GM18861 (cell line): ENCODE measurements at regions not wholly inside any gene's neighbourhood (a gene's known extent, or its start where the extent isn't known, plus 50 kb on each side); places are given as distances from the start of the nearest gene placed in this dataset.
"Not testable (repeated sequence)": the region's sequence is repeated elsewhere in the genome, so short reads cannot be mapped to it uniquely, and the experiment has no call there.

Experiments used
- ATAC-seq: cut with Tn5 transposase; IDR thresholded peaks from one replicate; pipeline ENCODE4 v1.9.1; 2021; ENCODE audit not compliant: unreplicated experiment

- not testable (repeated sequence) for ATAC-seq
Observed at GRCh38 chr21:5975719-5976118, 4545.7 kb upstream of the TPTE start.

- not testable (repeated sequence) for ATAC-seq
Observed at GRCh38 chr21:5997586-5997985, 4523.8 kb upstream of the TPTE start.

DNA sequence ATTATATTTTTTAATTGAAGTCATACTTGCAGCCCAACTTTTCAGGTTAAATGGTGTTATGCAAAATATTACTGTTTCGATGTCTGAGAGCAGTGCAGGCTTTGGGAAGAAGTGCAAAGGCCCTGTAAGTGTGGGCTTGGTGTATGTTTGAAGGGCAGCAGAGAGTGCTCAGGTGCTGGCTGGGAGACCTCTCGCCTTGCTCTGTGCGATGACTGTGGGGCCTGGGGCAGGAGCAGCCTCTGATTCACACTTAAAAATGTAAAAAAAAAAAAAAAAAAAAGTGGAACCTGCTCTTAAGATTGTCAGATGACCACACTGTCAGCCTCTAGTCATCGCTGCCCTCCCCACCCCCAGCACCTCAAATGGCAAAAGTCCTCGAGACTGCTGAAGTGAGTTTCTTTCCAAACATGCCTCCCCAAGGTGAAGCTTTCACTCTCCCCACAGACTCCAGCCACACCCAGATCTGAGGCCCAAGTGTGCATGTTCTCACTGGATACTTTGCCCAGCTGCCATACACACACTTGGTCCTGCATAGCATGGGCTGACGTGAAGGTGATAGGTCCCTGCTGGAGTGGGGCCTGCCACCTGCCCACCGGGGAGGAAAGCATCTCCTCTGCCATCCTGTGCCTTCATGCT is 4505.8 kb upstream of the TPTE start:
- not testable (repeated sequence) for ATAC-seq

DNA sequence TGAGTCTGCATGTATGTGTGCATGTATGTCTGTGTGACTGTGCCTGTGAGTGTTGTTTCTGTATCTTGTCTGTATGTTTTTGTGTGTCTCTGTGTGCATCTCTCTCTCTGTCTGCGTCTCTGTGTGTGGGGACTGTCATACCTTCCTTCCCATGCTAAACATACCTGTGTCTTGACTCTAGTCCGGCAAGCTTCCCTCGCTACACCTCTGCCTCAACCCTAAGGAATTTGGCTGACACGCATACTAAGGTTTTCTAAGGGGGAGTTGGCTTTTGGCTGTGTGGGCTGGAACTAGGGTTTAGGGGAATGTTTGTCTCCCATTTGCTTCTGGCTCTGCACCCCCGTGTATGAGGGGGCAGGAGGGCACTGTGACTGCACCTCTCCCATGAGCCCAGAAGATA is 4500.9 kb upstream of the TPTE start:
- not testable (repeated sequence) for ATAC-seq

DNA sequence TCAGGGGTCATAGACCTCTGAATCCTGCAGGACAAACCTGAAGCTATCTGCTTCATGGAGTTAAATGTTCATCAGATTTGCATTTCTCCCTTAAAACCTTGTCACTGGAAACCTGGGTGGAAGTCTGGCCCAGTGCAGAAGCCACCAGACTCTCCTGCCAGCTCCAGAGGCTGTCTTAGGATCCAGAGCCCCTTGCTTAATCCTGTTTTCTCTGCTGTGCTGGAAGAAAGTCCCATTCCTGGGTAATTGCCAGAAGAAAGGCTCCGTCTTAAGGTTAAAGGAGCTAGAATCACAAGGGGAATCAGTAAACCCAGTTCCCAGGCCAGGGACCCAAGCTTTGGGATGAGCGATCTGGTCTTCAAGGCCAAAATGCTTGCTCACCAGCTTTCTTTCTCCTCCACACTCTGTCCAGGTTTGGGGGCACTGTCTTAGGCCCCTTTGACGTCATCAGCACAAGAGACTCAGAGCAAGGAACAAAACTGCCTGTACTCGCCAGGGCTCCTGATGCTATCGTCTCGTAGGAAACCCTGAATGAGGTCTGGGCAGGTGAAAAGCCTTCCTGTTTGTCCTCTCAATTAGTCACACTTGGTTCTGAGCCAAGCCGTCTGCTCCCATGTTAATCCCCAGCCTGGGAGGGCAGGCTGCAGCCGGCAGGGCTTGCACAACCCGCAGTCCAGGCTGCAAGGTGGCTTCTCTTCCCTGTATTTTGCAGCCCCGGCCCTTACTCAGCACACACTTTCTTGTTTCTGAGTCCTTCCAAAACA is 4500.2 kb upstream of the TPTE start:
- not testable (repeated sequence) for ATAC-seq

DNA sequence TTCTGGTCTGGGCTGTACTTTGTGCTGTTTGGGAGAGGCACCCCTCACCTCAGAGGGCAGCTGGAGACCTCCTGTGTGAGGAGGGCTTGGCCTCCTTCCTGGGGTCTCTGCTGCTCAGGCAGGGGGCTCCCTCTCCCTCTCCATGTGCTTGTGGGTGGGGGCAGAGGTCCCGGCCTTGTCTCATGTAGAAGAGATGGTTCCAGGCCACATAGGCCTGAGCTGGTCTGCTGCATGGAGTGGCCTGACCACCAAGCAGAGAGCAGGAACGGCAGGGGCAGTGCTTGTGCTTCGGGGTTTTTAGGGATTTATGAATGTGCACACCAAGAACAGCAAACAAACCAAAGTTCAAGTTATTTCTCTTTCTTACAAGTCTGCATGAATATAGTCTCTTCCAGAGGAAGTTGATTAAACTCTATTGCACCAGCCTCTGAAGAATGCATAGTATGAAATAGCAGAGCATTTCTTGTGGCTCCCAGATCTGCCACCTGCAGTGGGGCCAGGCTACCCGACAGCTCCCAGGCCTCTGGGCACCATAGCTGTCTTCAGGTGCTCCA is 4499.6 kb upstream of the TPTE start:
- not testable (repeated sequence) for ATAC-seq

DNA sequence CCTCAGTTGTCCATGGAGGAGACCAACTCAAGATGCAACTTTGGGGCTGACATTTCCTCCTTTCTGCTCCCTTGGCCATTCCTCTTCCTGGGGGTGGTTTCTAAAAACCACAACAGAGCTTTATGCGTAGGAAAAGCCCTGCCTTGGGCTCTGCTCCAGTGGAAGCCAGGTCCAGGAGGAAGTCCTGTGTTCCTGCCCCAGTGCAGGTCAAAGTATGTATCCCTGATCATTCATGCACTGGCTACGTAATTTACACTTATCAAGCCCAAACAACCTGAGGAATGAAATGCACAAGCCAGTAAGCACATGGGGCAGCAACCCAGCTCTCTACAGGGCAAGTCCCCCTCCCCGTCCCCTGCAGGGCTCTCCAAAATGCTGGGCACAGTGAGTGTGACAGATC is 4498.1 kb upstream of the TPTE start:
- not testable (repeated sequence) for ATAC-seq

DNA sequence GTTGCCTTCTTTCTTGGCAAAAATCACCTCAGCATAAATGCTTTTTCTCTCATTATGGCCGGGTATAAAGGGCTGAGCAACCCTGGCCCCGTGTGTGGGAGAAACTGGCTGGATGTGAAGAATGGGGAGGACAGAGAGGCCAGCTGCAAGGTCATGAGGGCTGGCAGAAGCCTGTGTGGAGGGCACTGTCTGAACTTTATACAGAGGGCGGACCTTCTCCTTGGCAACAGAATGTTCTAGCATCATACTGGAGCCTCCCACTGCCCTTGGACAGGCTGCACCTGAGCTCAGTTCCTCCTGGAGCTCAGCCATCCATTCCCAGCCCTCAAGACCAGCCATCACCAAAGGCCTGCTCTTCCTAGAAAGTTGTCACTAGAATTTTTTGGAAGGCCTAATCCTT is 4496.2 kb upstream of the TPTE start:
- not testable (repeated sequence) for ATAC-seq

- ATAC-seq = not testable (repeated sequence)
Observed at GRCh38 chr21:6027497-6027896, 4493.9 kb upstream of the TPTE start.

- not testable (repeated sequence) for ATAC-seq
Observed at GRCh38 chr21:6034124-6034678, 4487.2 kb upstream of the TPTE start.

- not testable (repeated sequence) for ATAC-seq
Observed at GRCh38 chr21:6034820-6035473, 4486.4 kb upstream of the TPTE start.

DNA sequence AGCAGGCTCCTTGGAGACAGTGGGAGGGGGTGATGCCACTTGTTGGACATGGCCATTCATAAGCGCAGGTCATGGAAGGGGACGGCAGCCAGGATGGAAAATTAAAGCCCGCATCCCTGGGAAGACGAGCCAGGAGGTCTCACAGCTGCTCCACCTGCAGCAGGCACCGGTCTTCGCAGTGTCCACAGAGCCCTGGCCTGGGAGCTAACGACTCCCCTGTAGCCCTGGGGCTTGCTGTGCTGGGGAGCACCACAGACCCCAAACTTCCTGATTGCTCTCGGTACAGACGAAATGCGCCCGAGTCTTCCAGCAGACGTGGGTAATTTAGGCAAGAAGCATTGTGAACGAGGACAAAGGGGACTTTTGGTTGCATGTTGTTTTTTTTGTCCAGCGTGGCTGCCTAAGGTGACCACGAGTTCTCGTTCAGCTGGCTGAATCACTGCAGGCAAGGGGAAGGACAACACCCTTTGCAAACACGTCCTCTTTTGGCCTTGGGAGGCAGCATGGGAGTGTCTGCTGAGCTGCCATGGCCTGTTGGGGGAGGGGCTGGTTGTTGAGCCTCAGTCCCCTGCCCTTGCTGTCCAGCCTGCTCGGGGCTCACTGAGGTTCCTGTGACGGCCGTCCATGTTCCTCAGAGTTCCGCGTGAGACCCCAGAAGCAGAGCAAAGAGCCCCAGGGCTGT is 4485.8 kb upstream of the TPTE start:
- ATAC-seq = not testable (repeated sequence)

DNA sequence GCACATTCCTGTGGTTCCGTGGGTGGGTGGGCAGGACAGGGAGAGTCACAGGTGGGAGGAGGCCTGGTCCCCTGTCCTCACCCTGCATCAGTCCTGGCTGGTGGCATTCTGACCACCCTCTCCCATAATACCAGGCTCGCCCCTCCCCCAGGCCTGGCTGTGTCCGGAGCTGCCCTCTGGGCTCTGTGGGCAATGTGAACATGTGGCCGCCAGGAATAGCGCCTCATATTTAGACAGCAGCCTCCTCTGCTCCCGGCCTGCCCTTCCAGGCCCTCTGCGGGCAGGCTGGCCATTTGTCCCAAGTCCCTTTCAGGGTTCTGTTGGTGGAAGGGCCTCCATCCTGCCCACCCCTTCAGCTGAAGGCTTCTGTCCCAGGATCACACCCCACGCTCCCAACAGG is 4482.2 kb upstream of the TPTE start:
- ATAC-seq = not testable (repeated sequence)

DNA sequence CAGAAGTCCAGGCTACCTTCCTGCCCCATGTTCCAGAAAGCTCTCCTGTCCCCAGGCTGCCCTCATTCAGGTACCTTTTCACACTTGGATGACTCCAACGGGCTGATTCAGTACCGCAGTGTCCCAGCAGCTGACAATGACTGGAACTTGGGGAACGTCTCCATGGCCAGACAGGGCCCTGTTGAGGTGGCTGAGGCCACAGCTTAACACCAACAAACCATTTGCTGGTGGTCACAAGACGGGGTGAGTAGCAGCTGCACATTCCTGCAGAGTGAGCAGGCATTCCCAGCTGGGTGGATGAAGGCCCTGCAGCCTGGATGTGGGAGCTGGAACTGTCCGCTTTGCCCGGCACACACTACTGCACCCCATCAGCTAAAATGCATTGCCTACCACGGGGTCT is 4481.3 kb upstream of the TPTE start:
- not testable (repeated sequence) for ATAC-seq

DNA sequence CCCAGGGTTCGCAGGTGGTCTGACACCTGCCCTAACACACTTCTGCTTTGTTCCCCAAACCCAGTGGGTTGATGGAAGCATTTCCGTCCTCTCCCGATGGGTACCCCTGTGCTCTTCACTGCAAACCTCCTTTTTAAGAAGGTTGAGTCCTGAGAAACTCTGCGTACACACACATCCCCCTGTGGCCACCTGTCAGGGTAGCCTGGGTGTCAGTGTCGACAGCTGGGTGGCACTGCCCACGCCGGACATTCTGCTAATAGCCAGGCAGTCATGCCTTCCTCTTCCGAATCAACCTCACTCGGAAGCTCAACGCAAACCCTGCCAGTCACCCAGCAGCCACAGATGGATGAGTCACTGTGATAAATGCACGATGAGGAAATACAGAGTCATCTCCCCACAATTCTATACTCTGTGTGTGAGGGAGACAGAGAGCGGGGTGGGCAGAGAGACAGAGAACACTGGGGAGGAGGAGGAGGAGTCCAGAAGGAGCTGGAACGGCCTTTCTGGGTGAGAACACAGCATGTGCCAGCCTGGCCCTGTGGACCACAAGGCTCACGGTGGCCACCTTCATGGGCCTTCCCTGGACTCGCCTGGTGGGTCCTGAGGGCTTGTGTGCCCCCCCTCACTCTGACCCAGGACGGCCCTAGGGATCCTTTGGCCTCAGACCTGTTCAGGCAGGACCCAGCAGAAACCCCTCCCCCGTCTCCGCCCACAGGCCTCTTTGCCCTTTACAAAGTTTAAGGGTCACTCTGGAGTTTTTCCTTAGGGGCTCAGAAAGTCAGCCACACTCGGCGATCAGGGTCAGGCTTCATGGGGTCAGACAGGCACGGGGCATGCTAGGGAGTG is 4477.7 kb upstream of the TPTE start:
- ATAC-seq = not testable (repeated sequence)

DNA sequence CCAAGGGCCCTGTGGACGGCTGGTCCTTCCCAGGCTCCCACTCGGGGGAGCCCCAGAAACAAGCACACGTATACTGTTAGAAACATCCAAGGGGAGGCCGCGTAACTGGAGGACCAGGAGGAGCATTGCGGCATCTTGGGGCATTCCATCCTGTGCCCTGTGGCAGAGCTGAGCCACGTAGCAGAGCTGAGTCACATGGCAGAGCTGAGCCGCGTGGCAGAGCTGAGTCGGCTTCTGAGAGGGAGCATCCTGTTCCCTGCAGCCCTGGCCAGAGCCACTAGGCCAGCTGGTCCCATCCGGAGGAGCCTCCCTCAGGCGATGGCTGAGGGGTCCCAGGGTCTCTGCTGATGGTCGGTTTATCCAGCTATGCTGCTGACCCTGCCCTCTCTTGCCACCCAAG is 4476.7 kb upstream of the TPTE start:
- not testable (repeated sequence) for ATAC-seq

DNA sequence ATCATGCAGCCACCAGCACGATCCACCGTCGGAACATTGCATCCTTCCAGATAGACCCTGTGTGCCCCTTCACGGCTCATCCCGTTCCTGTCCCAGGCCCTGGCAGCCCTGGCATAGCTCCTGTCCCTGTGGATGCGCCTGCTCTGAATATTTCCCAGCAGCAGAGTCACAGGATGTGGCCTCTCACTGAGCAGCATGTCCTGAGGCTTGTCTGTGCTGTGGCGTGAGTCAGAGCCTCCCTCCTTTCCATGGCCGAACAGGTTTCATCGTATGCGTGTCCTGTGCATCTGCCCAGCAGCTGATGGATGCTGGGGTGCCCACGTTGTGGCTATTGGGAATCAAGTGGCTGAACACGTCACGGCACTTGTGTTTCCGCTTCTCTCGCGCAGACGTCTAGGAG is 4471.5 kb upstream of the TPTE start:
- not testable (repeated sequence) for ATAC-seq

DNA sequence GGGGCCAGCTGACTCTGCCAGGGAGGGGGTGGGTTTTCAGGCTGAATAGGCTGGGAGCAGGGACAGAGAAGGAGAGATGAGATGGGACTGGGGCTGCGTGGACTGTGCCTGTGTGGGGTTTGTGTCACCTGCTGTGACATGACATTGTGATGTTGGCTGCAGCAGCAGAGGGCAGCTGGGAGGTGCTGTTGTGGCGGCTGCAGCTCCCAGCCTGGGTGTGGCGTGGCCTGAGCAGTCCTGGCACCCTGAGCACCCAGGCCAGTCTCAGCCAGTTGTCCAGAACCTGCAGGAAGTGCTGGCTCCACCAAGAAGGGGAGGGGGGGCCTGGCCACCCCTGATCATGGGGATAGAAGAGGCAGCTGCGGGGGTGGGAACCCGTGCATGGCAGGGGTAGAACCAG is 4469.3 kb upstream of the TPTE start:
- ATAC-seq = not testable (repeated sequence)

DNA sequence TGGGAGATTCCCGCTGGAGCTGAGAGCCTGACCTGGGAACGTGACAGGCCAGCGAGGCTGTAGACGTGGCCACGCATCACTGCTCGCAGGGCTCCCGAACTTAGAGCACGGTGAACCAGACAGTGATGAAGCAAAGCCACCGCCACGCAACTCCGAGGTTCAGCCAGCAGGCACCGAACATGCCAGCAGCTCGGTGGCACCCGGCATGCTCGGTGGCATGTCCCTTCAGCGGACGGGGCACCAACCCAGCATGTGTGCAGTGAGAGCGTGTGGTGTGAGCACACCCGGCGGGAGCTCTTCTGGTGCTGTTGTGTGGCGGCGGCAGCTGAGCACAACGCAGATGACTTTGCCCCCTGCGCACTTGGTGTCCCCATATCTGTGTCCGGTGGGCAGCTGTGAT is 4468.2 kb upstream of the TPTE start:
- ATAC-seq = not testable (repeated sequence)

DNA sequence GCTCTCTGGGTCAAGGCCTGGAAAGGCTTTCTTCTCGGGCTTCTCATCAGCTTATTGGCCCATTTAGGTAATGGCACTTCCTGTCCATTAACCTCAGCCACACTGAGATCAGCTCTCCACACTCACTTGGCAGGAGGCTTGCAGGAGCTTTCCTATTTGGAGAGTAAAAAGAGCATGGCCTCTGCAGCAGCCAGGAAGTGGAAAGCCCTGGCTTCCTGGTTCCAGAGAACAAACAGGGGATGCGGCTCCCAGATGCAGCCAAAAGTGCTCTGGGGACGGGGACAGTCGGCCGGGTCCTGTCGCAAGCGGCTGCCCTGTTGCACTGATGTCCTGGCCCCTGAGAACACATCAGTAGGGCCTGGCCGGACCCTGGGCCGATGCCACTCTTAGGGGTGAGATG is 4462.4 kb upstream of the TPTE start:
- not testable (repeated sequence) for ATAC-seq
